ENCODE measurements at regions not wholly inside any gene's neighbourhood (a gene's known extent, or its start where the extent isn't known, plus 50 kb on each side); places are given as distances from the start of the nearest gene placed in this dataset.
"Not testable (repeated sequence)": the region's sequence is repeated elsewhere in the genome, so short reads cannot be mapped to it uniquely, and the experiment has no call there.

DNA sequence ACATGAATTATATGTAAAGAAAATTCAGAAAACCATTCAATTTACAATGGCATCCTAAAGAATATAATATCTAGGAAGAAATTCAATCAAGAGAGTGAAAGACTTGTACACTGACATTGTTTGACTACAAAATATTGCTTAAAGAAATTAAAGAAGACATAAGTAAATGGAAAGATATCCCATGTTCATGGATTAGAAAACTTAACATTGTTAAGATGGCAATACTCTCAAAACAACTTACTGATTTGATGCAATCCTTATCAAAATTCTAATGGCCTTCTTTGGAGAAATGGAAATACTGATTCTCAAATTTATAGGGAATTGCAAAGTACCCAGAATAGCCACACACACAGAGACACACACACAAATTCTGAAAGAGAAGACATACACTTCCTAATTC is 298.3 kb upstream of the EXOC2 start:
- DNase-seq (ENCODE audit: low spot score) = no peak
- no peak overlapping the region for H3K4me3 ChIP-seq
- TF ChIP-seq, protein P1, sequence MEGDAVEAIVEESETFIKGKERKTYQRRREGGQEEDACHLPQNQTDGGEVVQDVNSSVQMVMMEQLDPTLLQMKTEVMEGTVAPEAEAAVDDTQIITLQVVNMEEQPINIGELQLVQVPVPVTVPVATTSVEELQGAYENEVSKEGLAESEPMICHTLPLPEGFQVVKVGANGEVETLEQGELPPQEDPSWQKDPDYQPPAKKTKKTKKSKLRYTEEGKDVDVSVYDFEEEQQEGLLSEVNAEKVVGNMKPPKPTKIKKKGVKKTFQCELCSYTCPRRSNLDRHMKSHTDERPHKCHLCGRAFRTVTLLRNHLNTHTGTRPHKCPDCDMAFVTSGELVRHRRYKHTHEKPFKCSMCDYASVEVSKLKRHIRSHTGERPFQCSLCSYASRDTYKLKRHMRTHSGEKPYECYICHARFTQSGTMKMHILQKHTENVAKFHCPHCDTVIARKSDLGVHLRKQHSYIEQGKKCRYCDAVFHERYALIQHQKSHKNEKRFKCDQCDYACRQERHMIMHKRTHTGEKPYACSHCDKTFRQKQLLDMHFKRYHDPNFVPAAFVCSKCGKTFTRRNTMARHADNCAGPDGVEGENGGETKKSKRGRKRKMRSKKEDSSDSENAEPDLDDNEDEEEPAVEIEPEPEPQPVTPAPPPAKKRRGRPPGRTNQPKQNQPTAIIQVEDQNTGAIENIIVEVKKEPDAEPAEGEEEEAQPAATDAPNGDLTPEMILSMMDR (IDR thresholded peaks at IDR 0.05) = no peak
- no peak overlapping the region for H3K27ac ChIP-seq

- TF ChIP-seq, protein P1 (IDR thresholded peaks at IDR 0.05) = no peak
- no peak for DNase-seq (ENCODE audit: low spot score)
- Histone ChIP-seq H3K4me3 (no peak overlapping the region), H3K27ac (no peak overlapping the region)
Measured at GRCh38 chr6:984031-984430, 291.1 kb upstream of the EXOC2 start.

DNA sequence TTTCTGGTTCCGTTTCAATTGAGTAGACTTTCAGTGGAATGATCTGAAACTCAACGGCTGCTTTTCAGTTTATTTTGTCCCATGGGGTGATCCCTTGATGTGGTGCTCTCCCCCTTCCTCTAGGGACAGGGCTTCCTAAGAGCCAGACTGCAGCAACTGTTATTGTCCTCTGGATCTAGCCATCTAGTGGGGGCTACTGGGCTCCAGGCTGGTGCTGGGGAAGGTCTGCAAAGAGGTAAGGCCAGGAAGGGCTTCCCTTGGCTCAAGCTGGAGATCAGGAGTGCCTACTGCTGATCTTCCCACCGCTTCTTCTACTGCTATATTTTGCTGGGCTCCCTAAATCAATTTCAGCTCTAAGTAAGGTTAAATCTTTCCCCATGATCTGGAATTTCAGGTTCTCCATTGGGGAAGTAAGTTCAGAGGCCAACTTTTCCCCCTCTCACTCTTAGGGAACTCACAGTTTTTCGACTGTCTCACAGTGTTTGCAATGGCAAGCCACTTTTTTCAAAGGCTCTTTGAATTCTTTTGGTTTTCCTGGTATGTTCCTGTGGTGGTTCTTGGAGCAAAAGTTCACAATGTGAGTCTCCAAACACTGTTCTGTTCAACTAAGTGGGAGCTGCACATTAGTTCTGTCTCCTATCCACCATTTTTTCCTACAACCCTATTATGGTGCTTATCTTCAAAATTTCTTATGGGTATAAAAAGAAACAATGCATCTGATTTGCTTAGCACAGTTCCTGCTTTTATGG is 286.2 kb upstream of the EXOC2 start:
- TF ChIP-seq, protein P1 (IDR thresholded peaks at IDR 0.05) = no peak
- no peak overlapping the region for H3K27ac ChIP-seq
- no peak overlapping the region for H3K4me3 ChIP-seq
- DNase-seq (ENCODE audit: low spot score) = no peak

- DNase-seq (ENCODE audit: low spot score); H3K4me3 ChIP-seq; H3K27ac ChIP-seq: not testable (repeated sequence)
Measured at GRCh38 chr6:977226-977625, 284.3 kb upstream of the EXOC2 start.

DNA sequence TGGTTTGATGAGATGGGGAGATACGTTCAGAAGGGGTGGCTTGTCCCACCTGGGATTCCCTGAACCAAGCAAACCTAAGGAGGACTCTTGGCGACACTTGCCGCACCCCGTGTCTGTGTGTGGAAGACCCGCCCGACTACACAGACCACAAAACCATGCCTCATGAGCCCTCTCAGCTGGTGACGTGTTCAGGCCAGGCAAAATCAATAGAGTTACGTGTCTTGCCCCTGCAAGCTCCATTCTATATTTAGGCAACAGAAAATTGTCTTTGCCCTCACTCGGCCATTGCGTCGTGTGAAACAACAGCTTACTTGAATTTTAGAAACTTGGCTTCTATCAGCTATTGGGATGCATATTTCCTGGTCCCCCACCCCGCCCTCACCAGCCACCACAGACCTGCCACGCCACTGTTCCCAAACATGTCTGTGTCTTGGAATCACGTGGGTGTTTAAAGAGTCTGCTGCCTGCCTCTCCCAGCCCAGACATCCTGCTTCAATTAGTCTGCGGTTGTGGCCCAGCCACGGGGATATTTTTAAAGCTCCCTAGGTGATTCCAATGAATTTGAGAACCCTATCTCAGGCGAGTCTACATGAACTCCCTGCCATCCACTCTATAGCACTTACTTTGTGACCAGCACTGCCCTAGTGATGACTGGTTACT is 279.2 kb upstream of the EXOC2 start:
- DNase-seq (ENCODE audit: low spot score) = no peak
- TF ChIP-seq, protein P1 (IDR thresholded peaks at IDR 0.05) = no peak
- Histone ChIP-seq H3K4me3 (no peak overlapping the region), H3K27ac (no peak overlapping the region)

- no peak for DNase-seq (ENCODE audit: low spot score)
- TF ChIP-seq, protein P1 (IDR thresholded peaks at IDR 0.05) = no peak
- no peak overlapping the region for H3K4me3 ChIP-seq
- no peak overlapping the region for H3K27ac ChIP-seq
Measured at GRCh38 chr6:968791-969190, 275.9 kb upstream of the EXOC2 start.

- TF ChIP-seq, protein P1 (IDR thresholded peaks at IDR 0.05) = no peak
- no peak overlapping the region for H3K27ac ChIP-seq
- no peak for DNase-seq (ENCODE audit: low spot score)
- H3K4me3 ChIP-seq = no peak overlapping the region
Measured at GRCh38 chr6:967701-968100, 274.8 kb upstream of the EXOC2 start.
